OCI-LY1 (cell line): ENCODE measurements at regions not wholly inside any gene's neighbourhood (a gene's known extent, or its start where the extent isn't known, plus 50 kb on each side); places are given as distances from the start of the nearest gene placed in this dataset.

ENCODE experiments used
- H2AFZ ChIP-seq: fragments of 200-600 bp; sonication (generic), shearing (Covaris generic); 2 replicates; pipeline ENCODE4 v1.6.0; 2014; ENCODE audit warnings: antibody characterized with exemption, mild to moderate bottlenecking, low read length
- H3F3A ChIP-seq: fragments of 200-600 bp; sonication (generic), shearing (Covaris generic); 2 replicates; pipeline ENCODE4 v1.6.0; 2014; ENCODE audit warnings: mild to moderate bottlenecking, antibody characterized with exemption, low read length, moderate library complexity; ENCODE audit not compliant: insufficient read depth
- H3K27ac ChIP-seq: fragments of 200-600 bp; sonication (generic); 2 replicates; pipeline ENCODE4 v1.5.1; 2014; ENCODE audit warnings: low read length, mixed run types, mild to moderate bottlenecking, low read depth; ENCODE audit not compliant: poor library complexity, severe bottlenecking
- H3K27me3 ChIP-seq: fragments of 200-600 bp; sonication (generic); 2 replicates; pipeline ENCODE4 v1.6.0; 2014; ENCODE audit warnings: antibody characterized with exemption, mild to moderate bottlenecking, low read length, moderate library complexity; ENCODE audit not compliant: insufficient read depth
- H3K36me3 ChIP-seq: fragments of 200-600 bp; sonication (generic); 2 replicates; pipeline ENCODE4 v1.6.1; 2014; ENCODE audit warnings: mild to moderate bottlenecking, antibody characterized with exemption, low read length, moderate library complexity, mixed read lengths; ENCODE audit not compliant: insufficient read depth
- H3K4me1 ChIP-seq: fragments of 200-600 bp; sonication (generic); 2 replicates; pipeline ENCODE4 v1.5.1; 2014; ENCODE audit warnings: mild to moderate bottlenecking, low read length, moderate library complexity; ENCODE audit not compliant: insufficient read depth, severe bottlenecking
- H3K4me2 ChIP-seq: fragments of 200-600 bp; sonication (generic), shearing (Covaris generic); 2 replicates; pipeline ENCODE4 v1.6.1; 2014; ENCODE audit warnings: low read length
- H3K4me3 ChIP-seq: fragments of 200-600 bp; sonication (generic); 2 replicates; pipeline ENCODE4 v1.5.1; 2014; ENCODE audit warnings: low read length, low read depth, mild to moderate bottlenecking, mixed read lengths; ENCODE audit not compliant: poor library complexity, severe bottlenecking
- H3K79me2 ChIP-seq: fragments of 200-600 bp; shearing (Covaris generic); 2 replicates; pipeline ENCODE4 v1.6.1; 2016; ENCODE audit warnings: mixed run types, low read length, mixed read lengths; ENCODE audit not compliant: insufficient read depth
- H3K9ac ChIP-seq: fragments of 200-600 bp; sonication (generic), shearing (Covaris generic); 2 replicates; pipeline ENCODE4 v1.6.1; 2014; ENCODE audit warnings: mild to moderate bottlenecking, low read length, mixed read lengths
- H3K9me2 ChIP-seq: fragments of 200-600 bp; sonication (generic), shearing (Covaris generic); 2 replicates; pipeline ENCODE4 v1.6.1; 2014; ENCODE audit warnings: low read depth, mild to moderate bottlenecking, low read length, mixed read lengths
- H3K9me3 ChIP-seq: fragments of 200-600 bp; shearing (Covaris generic); 2 replicates; pipeline ENCODE4 v1.6.1; 2014; ENCODE audit warnings: low read length, mixed read lengths
- H4K20me1 ChIP-seq: fragments of 200-600 bp; sonication (generic), shearing (Covaris generic); 2 replicates; pipeline ENCODE4 v1.6.0; 2016; ENCODE audit warnings: mild to moderate bottlenecking, low read length; ENCODE audit not compliant: insufficient read depth
- EZH2 ChIP-seq: fragments of 200-600 bp; sonication (generic), shearing (Covaris generic); IDR thresholded peaks from 2 replicates; pipeline ENCODE4 v1.8.0; 2017; ENCODE audit warnings: borderline replicate concordance, mixed run types, mild to moderate bottlenecking, antibody characterized with exemption, low read length, moderate library complexity, mixed read lengths
- TF ChIP-seq, protein P1 (sequence below): fragments of 200-600 bp; sonication (generic), shearing (Covaris generic); IDR thresholded peaks from 2 replicates; pipeline ENCODE4 v1.5.1; 2017; ENCODE audit warnings: mild to moderate bottlenecking, antibody characterized with exemption, low read length, moderate library complexity, mixed read lengths

DNA sequence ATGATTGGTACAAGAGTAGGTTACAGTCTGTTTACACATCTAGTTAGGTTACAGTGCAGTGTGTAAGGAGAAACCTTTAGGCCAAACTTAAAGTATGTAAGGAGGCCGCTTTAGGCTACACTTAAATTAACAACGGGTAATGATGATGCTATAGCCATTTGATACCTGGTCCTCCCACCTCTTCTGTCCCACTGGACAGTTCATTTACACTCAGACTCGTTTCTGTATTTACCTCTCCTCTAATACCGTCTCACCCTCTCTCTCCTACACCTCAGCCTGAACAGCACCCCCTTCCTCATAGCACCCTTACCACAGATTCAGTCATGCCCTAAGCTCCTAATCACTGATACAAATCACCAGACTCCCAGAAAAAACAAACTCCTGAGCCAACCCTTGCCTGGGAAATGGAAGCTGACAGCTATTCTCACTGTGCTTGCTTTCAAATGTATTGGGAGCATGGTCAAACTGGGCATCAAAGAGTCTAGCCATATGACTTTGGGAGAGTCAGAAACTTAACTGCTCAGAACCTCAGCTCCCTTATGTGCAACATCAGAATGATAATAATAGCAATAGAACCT, 241.3 kb upstream of the SETMAR start:
- Histone ChIP-seq H3K27me3 (no peaks in the 10 kb centered on the region), H3K4me2 (no peak overlapping the region), H3K36me3 (no peaks in the 10 kb centered on the region), H4K20me1 (no peaks in the 10 kb centered on the region), H3K9me3 (no peaks in the 10 kb centered on the region), H2AFZ (no peak overlapping the region), H3F3A (no peaks in the 10 kb centered on the region), H3K9ac (no peak overlapping the region), H3K27ac (no peak overlapping the region), H3K4me1 (no peaks in the 10 kb centered on the region), H3K79me2 (no peaks in the 10 kb centered on the region), H3K9me2 (no peaks in the 10 kb centered on the region), H3K4me3 (no peak overlapping the region)
- TF ChIP-seq EZH2 = no peak
- TF ChIP-seq, protein P1, sequence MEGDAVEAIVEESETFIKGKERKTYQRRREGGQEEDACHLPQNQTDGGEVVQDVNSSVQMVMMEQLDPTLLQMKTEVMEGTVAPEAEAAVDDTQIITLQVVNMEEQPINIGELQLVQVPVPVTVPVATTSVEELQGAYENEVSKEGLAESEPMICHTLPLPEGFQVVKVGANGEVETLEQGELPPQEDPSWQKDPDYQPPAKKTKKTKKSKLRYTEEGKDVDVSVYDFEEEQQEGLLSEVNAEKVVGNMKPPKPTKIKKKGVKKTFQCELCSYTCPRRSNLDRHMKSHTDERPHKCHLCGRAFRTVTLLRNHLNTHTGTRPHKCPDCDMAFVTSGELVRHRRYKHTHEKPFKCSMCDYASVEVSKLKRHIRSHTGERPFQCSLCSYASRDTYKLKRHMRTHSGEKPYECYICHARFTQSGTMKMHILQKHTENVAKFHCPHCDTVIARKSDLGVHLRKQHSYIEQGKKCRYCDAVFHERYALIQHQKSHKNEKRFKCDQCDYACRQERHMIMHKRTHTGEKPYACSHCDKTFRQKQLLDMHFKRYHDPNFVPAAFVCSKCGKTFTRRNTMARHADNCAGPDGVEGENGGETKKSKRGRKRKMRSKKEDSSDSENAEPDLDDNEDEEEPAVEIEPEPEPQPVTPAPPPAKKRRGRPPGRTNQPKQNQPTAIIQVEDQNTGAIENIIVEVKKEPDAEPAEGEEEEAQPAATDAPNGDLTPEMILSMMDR = no peak

DNA sequence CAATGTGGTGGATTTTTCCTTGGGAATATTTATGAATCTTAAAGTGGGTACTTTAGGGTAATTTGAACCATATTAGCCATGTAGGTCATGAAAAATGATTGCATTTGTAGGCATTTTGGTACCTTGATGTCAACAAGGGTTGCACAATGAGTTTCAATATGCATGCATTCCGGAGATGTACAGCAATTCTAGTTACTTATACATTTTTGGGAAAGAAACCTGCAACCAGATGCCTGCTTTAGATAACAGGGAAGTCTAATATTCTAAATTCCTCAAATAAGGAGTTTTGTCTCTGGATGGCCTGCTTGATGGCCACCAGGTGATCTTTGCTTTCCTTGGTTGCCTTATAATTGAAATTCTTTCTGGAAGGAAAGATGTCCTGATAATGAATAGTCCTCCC, 240.5 kb upstream of the SETMAR start:
- no peaks in the 10 kb centered on the region for H3K36me3 ChIP-seq
- TF ChIP-seq EZH2 = no peak
- TF ChIP-seq, protein P1 = no peak
- no peaks in the 10 kb centered on the region for H3F3A ChIP-seq
- H3K79me2 ChIP-seq = no peaks in the 10 kb centered on the region
- H3K27ac ChIP-seq = no peak overlapping the region
- H2AFZ ChIP-seq = no peak overlapping the region
- H3K4me3 ChIP-seq = no peak overlapping the region
- H3K4me2 ChIP-seq = no peak overlapping the region
- H3K4me1 ChIP-seq = no peaks in the 10 kb centered on the region
- H3K9me3 ChIP-seq = no peaks in the 10 kb centered on the region
- no peak overlapping the region for H3K9ac ChIP-seq
- no peaks in the 10 kb centered on the region for H3K27me3 ChIP-seq
- H3K9me2 ChIP-seq = no peaks in the 10 kb centered on the region
- H4K20me1 ChIP-seq = no peaks in the 10 kb centered on the region

DNA sequence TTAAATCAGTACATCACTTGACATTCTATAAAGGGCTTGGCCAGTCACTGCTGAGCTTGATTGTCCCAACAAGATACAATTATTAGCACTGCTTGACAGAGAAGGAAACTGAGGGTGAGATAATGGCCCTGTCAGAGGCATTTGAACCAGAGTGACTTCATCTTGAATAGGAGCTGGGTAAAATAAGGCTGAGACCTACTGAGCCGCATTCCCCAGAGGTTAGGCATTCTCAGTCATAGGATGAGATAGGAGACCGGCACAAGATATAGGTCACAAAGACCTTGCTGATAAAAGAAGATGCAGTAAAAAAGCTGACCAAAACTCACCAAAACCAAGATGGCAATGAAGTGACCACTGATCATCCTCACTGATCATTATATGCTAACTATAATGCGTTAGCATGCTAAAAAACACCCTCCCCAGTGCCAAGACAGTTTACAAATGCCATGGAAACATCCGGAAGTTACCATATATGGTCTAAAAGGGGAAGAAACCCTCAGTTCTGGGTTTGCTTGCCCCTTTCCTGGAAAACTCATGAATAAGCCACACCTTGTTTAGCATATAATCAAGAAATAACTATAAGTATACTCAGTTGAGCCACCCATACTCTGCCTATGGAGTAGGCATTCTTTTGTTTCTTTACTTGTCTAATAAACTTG, 239.1 kb upstream of the SETMAR start:
- Histone ChIP-seq H3K36me3 (no peaks in the 10 kb centered on the region), H2AFZ (no peak overlapping the region), H3K27ac (no peak overlapping the region), H3K9me2 (no peaks in the 10 kb centered on the region), H3K4me2 (no peak overlapping the region), H3K4me3 (no peak overlapping the region), H3K79me2 (no peaks in the 10 kb centered on the region), H4K20me1 (no peaks in the 10 kb centered on the region), H3K4me1 (no peaks in the 10 kb centered on the region), H3K9ac (no peak overlapping the region), H3K9me3 (no peaks in the 10 kb centered on the region), H3F3A (no peaks in the 10 kb centered on the region), H3K27me3 (no peaks in the 10 kb centered on the region)
- no peak for TF ChIP-seq EZH2
- TF ChIP-seq, protein P1 = no peak
